DND-41 (cell line): ENCODE measurements at regions not wholly inside any gene's neighbourhood (a gene's known extent, or its start where the extent isn't known, plus 50 kb on each side); places are given as distances from the start of the nearest gene placed in this dataset.

Experiments
- CTCF ChIP-seq: IDR thresholded peaks from 2 replicates; pipeline ENCODE4 v1.5.1; 2012; ENCODE audit warnings: borderline replicate concordance, low read length, moderate library complexity, mild to moderate bottlenecking; ENCODE audit not compliant: poor library complexity, severe bottlenecking; ENCODE audit errors: extremely low read depth
- EZH2 ChIP-seq: IDR thresholded peaks from 3 replicates; pipeline ENCODE4 v1.6.1; 2012; ENCODE audit warnings: borderline replicate concordance, low read depth, mild to moderate bottlenecking, moderate library complexity, low read length, inconsistent platforms; ENCODE audit not compliant: severe bottlenecking

- TF ChIP-seq CTCF = no peak
- no peak for TF ChIP-seq EZH2
These were observed 318.8 kb downstream of the ACTL7B start for GRCh38 chr9:108536836-108537601.
